ENCODE measurements at regions not wholly inside any gene's neighbourhood (a gene's known extent, or its start where the extent isn't known, plus 50 kb on each side); places are given as distances from the start of the nearest gene placed in this dataset.

DNA sequence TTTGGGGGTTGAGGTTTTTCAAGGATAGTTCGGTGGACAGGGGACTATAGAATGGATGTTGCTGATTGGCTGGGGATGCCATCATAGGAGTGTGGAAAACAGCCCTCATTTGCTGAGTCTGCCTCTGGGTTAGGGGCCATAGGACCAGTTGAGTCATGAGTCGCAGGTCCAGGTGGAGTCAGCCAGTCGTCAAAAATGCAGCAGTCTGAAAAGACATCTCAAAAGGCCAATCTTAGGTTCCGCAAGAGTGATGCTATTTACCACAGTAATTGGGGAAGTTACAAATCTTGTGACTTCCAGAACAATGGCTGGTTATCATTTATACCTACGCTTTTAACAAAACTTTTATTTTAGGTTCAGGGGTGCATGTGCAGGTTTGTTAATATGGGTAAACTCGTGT is 276.0 kb upstream of the DMRT1 start:
- Histone ChIP-seq H3K9me3 (no peaks in the 10 kb centered on the region), H3K4me1 (ENCODE audit: control insufficient read depth in 1 of 2, low read depth in 2 of 2) (peaks cover 3 to 11% of the 10 kb centered on the region in 2 donors), H3K36me3 (no peaks in the 10 kb centered on the region), H3K4me3 (no peak overlapping the region), H3K27ac (no peak overlapping the region), H3K27me3 (replicated peaks; ENCODE audit: insufficient read depth) (no peaks in the 10 kb centered on the region)
- ATAC-seq (ENCODE audit: insufficient number of reproducible peaks, low FRiP score, low read depth): no peak
- TF ChIP-seq CTCF (IDR thresholded peaks at IDR 0.05): no peak
- DNase-seq (ENCODE audit: low spot score): no peak

DNA sequence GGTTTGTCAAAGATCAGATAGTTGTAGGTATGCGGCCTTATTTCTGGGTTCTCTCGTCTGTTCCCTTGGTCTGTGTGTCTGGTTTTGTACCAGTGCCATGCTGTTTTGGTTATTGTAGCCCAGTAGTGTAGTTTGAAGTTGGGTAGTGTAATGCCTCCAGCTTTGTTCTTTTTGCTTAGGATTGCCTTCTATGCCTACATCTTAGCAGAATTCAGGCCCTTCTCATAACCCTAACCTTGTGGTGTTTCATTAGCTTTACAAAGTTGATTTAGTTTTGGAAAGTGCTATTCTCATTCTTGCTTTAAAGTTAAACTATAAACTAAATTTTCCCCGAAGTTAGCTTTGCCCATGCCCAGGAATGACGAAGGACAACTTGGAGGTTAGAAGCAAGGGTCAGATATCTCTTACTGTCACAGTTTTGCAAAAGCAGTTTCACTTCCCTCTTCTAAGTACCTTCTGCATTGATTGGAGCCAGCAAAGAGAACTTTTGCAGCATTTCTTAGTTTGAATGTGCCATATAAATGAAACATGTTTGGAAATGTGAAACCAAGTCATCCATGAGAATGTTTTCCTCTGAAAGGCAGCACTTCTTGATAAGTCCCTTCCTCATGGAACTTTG is 274.3 kb upstream of the DMRT1 start:
- peaks cover 15 to 25% of the 10 kb centered on the region in 2 donors for H3K4me1 ChIP-seq (ENCODE audit: control insufficient read depth in 1 of 2, low read depth in 2 of 2)
- H3K36me3 ChIP-seq: no peaks in the 10 kb centered on the region
- TF ChIP-seq CTCF (IDR thresholded peaks at IDR 0.05): no peak
- no peak overlapping the region for H3K4me3 ChIP-seq
- H3K27me3 ChIP-seq (replicated peaks; ENCODE audit: insufficient read depth): no peaks in the 10 kb centered on the region
- DNase-seq (ENCODE audit: low spot score): no peak
- no peaks in the 10 kb centered on the region for H3K9me3 ChIP-seq
- H3K27ac ChIP-seq: no peak overlapping the region
- no peak for ATAC-seq (ENCODE audit: insufficient number of reproducible peaks, low FRiP score, low read depth)

DNA sequence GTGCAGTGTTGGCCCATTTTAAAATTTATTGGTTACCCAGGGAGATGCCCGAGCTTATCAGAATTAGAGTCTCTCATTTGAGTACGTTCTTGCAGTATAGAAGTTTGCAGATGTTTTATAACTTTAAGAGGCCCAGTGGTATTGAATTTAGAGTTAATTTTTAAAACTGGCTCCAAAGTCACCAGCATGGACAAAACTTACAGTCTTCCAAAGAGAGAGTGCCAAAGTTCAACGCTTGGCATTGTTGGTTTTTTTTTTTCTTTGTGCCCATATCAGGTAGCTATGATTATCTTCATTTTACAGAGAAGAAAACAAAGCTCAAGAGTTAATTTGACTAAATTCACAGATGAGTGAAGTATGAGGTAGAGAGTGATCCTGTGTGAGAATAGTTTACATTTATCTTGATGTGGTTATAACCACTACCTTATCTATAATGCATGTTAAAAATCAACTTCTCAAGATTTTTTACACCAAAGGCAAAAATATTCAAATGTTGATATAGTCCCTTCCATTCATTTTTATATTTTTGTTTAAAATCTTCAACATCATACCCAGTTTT is 273.7 kb upstream of the DMRT1 start:
- H3K36me3 ChIP-seq: no peaks in the 10 kb centered on the region

DNA sequence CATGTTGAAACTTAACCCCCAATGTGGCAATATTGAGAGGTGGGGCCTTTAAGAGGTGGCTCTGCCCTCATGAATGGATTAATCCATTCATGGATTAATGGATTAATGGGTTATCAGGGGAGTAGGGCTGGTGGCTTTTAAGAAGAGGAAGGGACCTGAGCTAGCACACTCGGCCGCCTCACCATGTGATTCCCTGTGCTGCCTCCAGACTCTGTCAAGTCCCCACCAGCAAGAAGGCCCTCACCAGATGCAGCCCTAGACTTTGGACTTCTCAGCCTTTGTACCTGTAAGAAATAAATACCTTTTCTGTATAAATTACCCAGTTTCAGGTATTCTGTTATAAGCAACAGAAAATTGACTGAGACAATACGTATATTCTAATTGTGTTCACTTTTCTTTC is 272.2 kb upstream of the DMRT1 start:
- Histone ChIP-seq H3K27ac (no peak overlapping the region), H3K27me3 (replicated peaks; ENCODE audit: insufficient read depth) (no peaks in the 10 kb centered on the region), H3K36me3 (no peaks in the 10 kb centered on the region), H3K9me3 (no peaks in the 10 kb centered on the region), H3K4me1 (ENCODE audit: control insufficient read depth in 1 of 2, low read depth in 2 of 2) (peaks cover 15 to 36% of the 10 kb centered on the region in 2 donors), H3K4me3 (no peak overlapping the region)
- ATAC-seq (ENCODE audit: insufficient number of reproducible peaks, low FRiP score, low read depth): no peak
- TF ChIP-seq CTCF (IDR thresholded peaks at IDR 0.05): no peak
- no peak for DNase-seq (ENCODE audit: low spot score)

More for the DNA sequence above, 273.7 kb upstream of the DMRT1 start:
- Histone ChIP-seq H3K4me3 (no peak overlapping the region), H3K27me3 (replicated peaks; ENCODE audit: insufficient read depth) (no peaks in the 10 kb centered on the region), H3K27ac (no peak overlapping the region), H3K4me1 (ENCODE audit: control insufficient read depth in 1 of 2, low read depth in 2 of 2) (peaks cover 15 to 25% of the 10 kb centered on the region in 2 donors), H3K9me3 (no peaks in the 10 kb centered on the region)
- DNase-seq (ENCODE audit: low spot score): no peak
- no peak for ATAC-seq (ENCODE audit: insufficient number of reproducible peaks, low FRiP score, low read depth)
- no peak for TF ChIP-seq CTCF (IDR thresholded peaks at IDR 0.05)

- peaks cover 15 to 39% of the 10 kb centered on the region in 2 donors for H3K4me1 ChIP-seq (ENCODE audit: control insufficient read depth in 1 of 2, low read depth in 2 of 2)
- no peak for ATAC-seq (ENCODE audit: insufficient number of reproducible peaks, low FRiP score, low read depth)
- H3K9me3 ChIP-seq: no peaks in the 10 kb centered on the region
- H3K27me3 ChIP-seq (replicated peaks; ENCODE audit: insufficient read depth): no peaks in the 10 kb centered on the region
- DNase-seq (ENCODE audit: low spot score): no peak
- TF ChIP-seq CTCF (IDR thresholded peaks at IDR 0.05): no peak
- H3K36me3 ChIP-seq: no peaks in the 10 kb centered on the region
- peak overlapping the region in 1 of 2 donors; percentile 14 for H3K27ac ChIP-seq
- no peak overlapping the region for H3K4me3 ChIP-seq
These were observed 271.3 kb upstream of the DMRT1 start for GRCh38 chr9:570187-570586.

Measured in thoracic aorta (tissue), 2 donors.